ENCODE measurements at regions not wholly inside any gene's neighbourhood (a gene's known extent, or its start where the extent isn't known, plus 50 kb on each side); places are given as distances from the start of the nearest gene placed in this dataset.
A peak's percentile ranks its signal among the peaks of the same experiment; 100 is the strongest.

GRCh38 chr13:28583651-28584091 lies 75.3 kb upstream of the POMP start:
- H3K4me3 ChIP-seq (ENCODE audit: low read depth, low read length), result peak overlapping the region; percentile 28
- peak; percentile 56 for DNase-seq (ENCODE audit: low read depth)
- no peak for TF ChIP-seq CTCF (IDR thresholded peaks at IDR 0.05; ENCODE audit: insufficient read depth, low read depth, low read length)

- no peak for DNase-seq (ENCODE audit: low read depth)
- TF ChIP-seq CTCF (IDR thresholded peaks at IDR 0.05; ENCODE audit: insufficient read depth, low read depth, low read length), result no peak
- no peak overlapping the region for H3K4me3 ChIP-seq (ENCODE audit: low read depth, low read length)
These were observed 76.1 kb upstream of the POMP start for GRCh38 chr13:28582892-28583240.

GRCh38 chr13:28582225-28582891 lies 76.6 kb upstream of the POMP start:
- DNase-seq (ENCODE audit: low read depth), result no peak
- TF ChIP-seq CTCF (IDR thresholded peaks at IDR 0.05; ENCODE audit: insufficient read depth, low read depth, low read length), result no peak
- no peak overlapping the region for H3K4me3 ChIP-seq (ENCODE audit: low read depth, low read length)

GRCh38 chr13:28581451-28581850 lies 77.5 kb upstream of the POMP start:
- H3K4me3 ChIP-seq (ENCODE audit: low read depth, low read length), result no peak overlapping the region
- no peak for TF ChIP-seq CTCF (IDR thresholded peaks at IDR 0.05; ENCODE audit: insufficient read depth, low read depth, low read length)
- no peak for DNase-seq (ENCODE audit: low read depth)

GRCh38 chr13:28579736-28580135 lies 79.2 kb upstream of the POMP start:
- TF ChIP-seq CTCF (IDR thresholded peaks at IDR 0.05; ENCODE audit: insufficient read depth, low read depth, low read length), result no peak
- no peak overlapping the region for H3K4me3 ChIP-seq (ENCODE audit: low read depth, low read length)
- no peak for DNase-seq (ENCODE audit: low read depth)

- no peak for TF ChIP-seq CTCF (IDR thresholded peaks at IDR 0.05; ENCODE audit: insufficient read depth, low read depth, low read length)
- H3K4me3 ChIP-seq (ENCODE audit: low read depth, low read length), result no peak overlapping the region
- DNase-seq (ENCODE audit: low read depth), result no peak
These were observed 79.6 kb upstream of the POMP start for GRCh38 chr13:28579322-28579721.

- DNase-seq (ENCODE audit: low read depth), result no peak
- TF ChIP-seq CTCF (IDR thresholded peaks at IDR 0.05; ENCODE audit: insufficient read depth, low read depth, low read length), result no peak
These were observed 81.1 kb upstream of the FLT1 start for GRCh38 chr13:28576067-28576466.

More at GRCh38 chr13:28576067-28576466, 81.1 kb upstream of the FLT1 start:
- H3K4me3 ChIP-seq (ENCODE audit: low read depth, low read length), result no peak overlapping the region

All from fibroblast of villous mesenchyme (primary cell).